GM18858 (cell line): ENCODE measurements at regions not wholly inside any gene's neighbourhood (a gene's known extent, or its start where the extent isn't known, plus 50 kb on each side); places are given as distances from the start of the nearest gene placed in this dataset.
"Not testable (repeated sequence)": the region's sequence is repeated elsewhere in the genome, so short reads cannot be mapped to it uniquely, and the experiment has no call there.

ENCODE experiments used
- ATAC-seq: cut with Tn5 transposase; IDR thresholded peaks from one replicate; pipeline ENCODE4 v1.9.1; 2021; ENCODE audit not compliant: unreplicated experiment

- ATAC-seq, result no peak
Observed at GRCh38 chr2:179332903-179333302, 68.3 kb upstream of the SESTD1 start.

GRCh38 chr2:179331061-179331460, 66.4 kb upstream of the SESTD1 start:
- no peak for ATAC-seq

- ATAC-seq, result no peak
Observed at GRCh38 chr2:179322289-179322688, 57.7 kb upstream of the SESTD1 start.

GRCh38 chr2:179321034-179321433, 56.4 kb upstream of the SESTD1 start:
- not testable (repeated sequence) for ATAC-seq

GRCh38 chr2:179314729-179315128, 50.1 kb upstream of the SESTD1 start:
- ATAC-seq, result not testable (repeated sequence)
